Loucy (cell line): ENCODE measurements at regions not wholly inside any gene's neighbourhood (a gene's known extent, or its start where the extent isn't known, plus 50 kb on each side); places are given as distances from the start of the nearest gene placed in this dataset.

ENCODE experiments used
- H2AFZ ChIP-seq: fragments of 200-600 bp; sonication (generic); 2 replicates; pipeline ENCODE4 v1.6.0; 2016; ENCODE audit warnings: antibody characterized with exemption, mild to moderate bottlenecking, low read length, moderate library complexity
- H3F3A ChIP-seq: fragments of 200-600 bp; 2 replicates; pipeline ENCODE4 v1.6.0; 2016; ENCODE audit warnings: antibody characterized with exemption, low read depth, mild to moderate bottlenecking
- H3K27me3 ChIP-seq: fragments of 200-600 bp; sonication (generic); 2 replicates; pipeline ENCODE4 v1.6.1; 2014; ENCODE audit warnings: low read length, mild to moderate bottlenecking; ENCODE audit not compliant: insufficient read depth, poor library complexity, severe bottlenecking
- H3K36me3 ChIP-seq: fragments of 200-600 bp; sonication (generic); 2 replicates; pipeline ENCODE4 v1.6.1; 2016; ENCODE audit warnings: low read length; ENCODE audit not compliant: insufficient read depth
- H3K4me1 ChIP-seq: fragments of 200-600 bp; sonication (generic); 2 replicates; pipeline ENCODE4 v1.5.1; 2014; ENCODE audit warnings: low read length, mild to moderate bottlenecking; ENCODE audit not compliant: insufficient read depth, poor library complexity, severe bottlenecking
- H3K4me2 ChIP-seq: fragments of 200-600 bp; sonication (generic); 2 replicates; pipeline ENCODE4 v1.6.0; 2014; ENCODE audit warnings: antibody characterized with exemption, low read length, low read depth, mild to moderate bottlenecking; ENCODE audit not compliant: poor library complexity, severe bottlenecking
- H3K4me3 ChIP-seq: fragments of 200-600 bp; sonication (generic); 2 replicates; pipeline ENCODE4 v1.5.1; 2014; ENCODE audit warnings: low read length, mild to moderate bottlenecking, mixed read lengths; ENCODE audit not compliant: poor library complexity, severe bottlenecking
- H3K79me2 ChIP-seq: fragments of 200-600 bp; sonication (generic); 2 replicates; pipeline ENCODE4 v1.6.1; 2014; ENCODE audit warnings: low read length; ENCODE audit not compliant: insufficient read depth
- H3K9ac ChIP-seq: fragments of 200-600 bp; sonication (generic); 2 replicates; pipeline ENCODE4 v1.6.0; 2014; ENCODE audit warnings: mild to moderate bottlenecking, low read depth, low read length, moderate library complexity; ENCODE audit not compliant: poor library complexity, severe bottlenecking
- H3K9me2 ChIP-seq: fragments of 200-600 bp; sonication (generic); replicated peaks from 2 replicates; pipeline ENCODE4 v1.6.1; 2016; ENCODE audit warnings: low read depth, low read length, mixed read lengths
- H3K9me3 ChIP-seq: fragments of 200-600 bp; sonication (generic); 2 replicates; pipeline ENCODE4 v1.6.1; 2014; ENCODE audit warnings: mild to moderate bottlenecking, antibody characterized with exemption, low read length, low read depth; ENCODE audit not compliant: insufficient read depth
- H4K20me1 ChIP-seq: fragments of 200-600 bp; sonication (generic); 2 replicates; pipeline ENCODE4 v1.6.0; 2014; ENCODE audit warnings: antibody characterized with exemption, low read length, mild to moderate bottlenecking; ENCODE audit not compliant: insufficient read depth, poor library complexity, severe bottlenecking
- EZH2phosphoT487 ChIP-seq: fragments of 200-600 bp; IDR thresholded peaks from 2 replicates; pipeline ENCODE4 v1.6.1; 2018; ENCODE audit warnings: antibody characterized with exemption, mild to moderate bottlenecking, moderate library complexity, borderline replicate concordance
- TF ChIP-seq, protein P1 (sequence below): fragments of 200-600 bp; sonication (generic); conservative IDR thresholded peaks from 2 replicates; pipeline ENCODE4 v1.5.1; 2014; ENCODE audit warnings: mild to moderate bottlenecking, antibody characterized with exemption, low read length

DNA sequence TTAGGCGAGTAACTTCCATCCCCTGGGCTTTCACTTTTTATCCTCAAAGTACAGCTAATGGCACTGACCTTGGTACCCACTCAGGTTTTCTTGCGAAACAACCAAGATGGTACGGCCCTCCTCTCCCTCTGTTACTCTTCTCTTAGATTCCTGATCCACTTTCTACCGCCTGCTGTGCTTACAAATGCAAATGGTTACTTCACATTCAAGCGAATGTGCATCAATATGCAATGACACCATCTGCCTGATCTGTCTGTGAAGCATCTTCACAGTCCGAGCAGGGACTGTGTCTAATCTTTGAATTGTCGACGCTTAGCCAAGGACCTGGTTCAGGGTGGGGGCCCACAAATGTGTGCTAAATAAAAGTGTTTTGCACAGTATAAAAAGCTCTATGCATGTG is 112.2 kb downstream of the TRIB2 start:
- Histone ChIP-seq H3K9ac (no peak overlapping the region), H3K4me3 (no peak overlapping the region), H3K27me3 (no peaks in the 10 kb centered on the region), H4K20me1 (no peaks in the 10 kb centered on the region), H3K36me3 (no peaks in the 10 kb centered on the region), H3K9me2 (no peaks in the 10 kb centered on the region), H3K4me2 (no peak overlapping the region), H3K4me1 (no peaks in the 10 kb centered on the region), H3K9me3 (no peaks in the 10 kb centered on the region), H3F3A (no peaks in the 10 kb centered on the region), H3K79me2 (no peaks in the 10 kb centered on the region), H2AFZ (no peak overlapping the region)
- no peak for TF ChIP-seq EZH2phosphoT487
- TF ChIP-seq, protein P1, sequence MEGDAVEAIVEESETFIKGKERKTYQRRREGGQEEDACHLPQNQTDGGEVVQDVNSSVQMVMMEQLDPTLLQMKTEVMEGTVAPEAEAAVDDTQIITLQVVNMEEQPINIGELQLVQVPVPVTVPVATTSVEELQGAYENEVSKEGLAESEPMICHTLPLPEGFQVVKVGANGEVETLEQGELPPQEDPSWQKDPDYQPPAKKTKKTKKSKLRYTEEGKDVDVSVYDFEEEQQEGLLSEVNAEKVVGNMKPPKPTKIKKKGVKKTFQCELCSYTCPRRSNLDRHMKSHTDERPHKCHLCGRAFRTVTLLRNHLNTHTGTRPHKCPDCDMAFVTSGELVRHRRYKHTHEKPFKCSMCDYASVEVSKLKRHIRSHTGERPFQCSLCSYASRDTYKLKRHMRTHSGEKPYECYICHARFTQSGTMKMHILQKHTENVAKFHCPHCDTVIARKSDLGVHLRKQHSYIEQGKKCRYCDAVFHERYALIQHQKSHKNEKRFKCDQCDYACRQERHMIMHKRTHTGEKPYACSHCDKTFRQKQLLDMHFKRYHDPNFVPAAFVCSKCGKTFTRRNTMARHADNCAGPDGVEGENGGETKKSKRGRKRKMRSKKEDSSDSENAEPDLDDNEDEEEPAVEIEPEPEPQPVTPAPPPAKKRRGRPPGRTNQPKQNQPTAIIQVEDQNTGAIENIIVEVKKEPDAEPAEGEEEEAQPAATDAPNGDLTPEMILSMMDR = no peak

DNA sequence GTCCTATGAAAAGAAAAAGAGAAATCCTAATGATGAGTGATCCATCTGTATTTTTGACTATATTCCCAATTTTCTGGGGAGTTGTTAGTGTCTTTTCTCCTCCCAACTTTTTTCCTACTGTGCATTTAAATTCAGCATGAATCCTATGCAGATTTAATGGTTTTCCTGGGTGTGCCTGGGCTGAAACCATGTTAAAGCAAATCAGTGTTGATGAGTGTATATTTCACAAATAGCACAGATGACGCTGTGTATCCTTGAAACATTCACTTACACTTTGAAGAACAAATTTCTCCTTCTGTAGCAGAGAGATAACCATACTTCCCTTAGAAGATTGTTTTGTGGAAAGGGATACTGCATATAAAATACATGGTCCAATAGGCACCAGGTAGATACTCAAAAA is 114.3 kb downstream of the TRIB2 start:
- TF ChIP-seq, protein P1 = no peak
- TF ChIP-seq EZH2phosphoT487 = no peak

DNA sequence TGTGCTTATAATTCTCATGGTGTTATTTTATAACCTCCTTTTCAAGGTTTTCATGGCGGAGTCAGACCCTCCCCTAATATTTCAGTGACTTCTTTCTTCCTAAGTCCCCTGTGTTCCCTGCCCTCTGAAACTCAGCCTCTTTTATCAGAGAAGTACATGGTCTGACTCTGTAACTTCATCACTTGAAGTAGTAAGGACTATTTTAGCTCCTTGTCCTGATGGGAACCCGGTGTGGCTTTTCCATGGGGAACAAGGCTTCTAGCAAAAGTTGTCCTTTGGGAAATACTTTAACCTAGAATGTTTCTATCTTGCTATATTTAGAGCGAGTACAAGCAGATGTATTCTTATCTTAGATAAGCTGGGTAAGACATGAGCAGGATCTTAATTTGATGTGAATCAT is 117.5 kb downstream of the TRIB2 start:
- Histone ChIP-seq H3K79me2 (no peaks in the 10 kb centered on the region), H3K9ac (no peak overlapping the region), H3K4me1 (peaks cover 4% of the 10 kb centered on the region), H3K4me3 (no peak overlapping the region), H2AFZ (no peak overlapping the region), H3K4me2 (no peak overlapping the region), H3K9me2 (no peaks in the 10 kb centered on the region), H3K36me3 (no peaks in the 10 kb centered on the region), H3K27me3 (no peaks in the 10 kb centered on the region), H3K9me3 (no peaks in the 10 kb centered on the region), H3F3A (no peaks in the 10 kb centered on the region), H4K20me1 (no peaks in the 10 kb centered on the region)
- TF ChIP-seq, protein P1 = no peak

More for the DNA sequence above, 114.3 kb downstream of the TRIB2 start:
- Histone ChIP-seq H3K9me2 (no peaks in the 10 kb centered on the region), H4K20me1 (no peaks in the 10 kb centered on the region), H3K79me2 (no peaks in the 10 kb centered on the region), H3K36me3 (no peaks in the 10 kb centered on the region), H3K4me3 (no peak overlapping the region), H3K9ac (no peak overlapping the region), H3K4me1 (peaks cover 2% of the 10 kb centered on the region), H3K4me2 (no peak overlapping the region), H3K9me3 (no peaks in the 10 kb centered on the region), H3F3A (no peaks in the 10 kb centered on the region), H2AFZ (no peak overlapping the region), H3K27me3 (no peaks in the 10 kb centered on the region)
